ENCODE measurements at regions not wholly inside any gene's neighbourhood (a gene's known extent, or its start where the extent isn't known, plus 50 kb on each side); places are given as distances from the start of the nearest gene placed in this dataset.

GRCh38 chr9:75282047-75282446 lies 193.7 kb downstream of the OSTF1 start:
- Histone ChIP-seq H3K4me3 (ENCODE audit: low read length) (no peak overlapping the region), H3K36me3 (ENCODE audit: control insufficient read depth, insufficient read depth, low read length) (no peaks in the 10 kb centered on the region), H3K4me1 (ENCODE audit: control insufficient read depth, insufficient read depth, low read length) (no peaks in the 10 kb centered on the region), H3K27ac (ENCODE audit: low read length) (no peak overlapping the region), H3K27me3 (ENCODE audit: control insufficient read depth, insufficient read depth, low read length) (no peaks in the 10 kb centered on the region), H3K9me3 (ENCODE audit: control insufficient read depth, insufficient read depth, low read length) (no peaks in the 10 kb centered on the region)
- TF ChIP-seq, protein P1, sequence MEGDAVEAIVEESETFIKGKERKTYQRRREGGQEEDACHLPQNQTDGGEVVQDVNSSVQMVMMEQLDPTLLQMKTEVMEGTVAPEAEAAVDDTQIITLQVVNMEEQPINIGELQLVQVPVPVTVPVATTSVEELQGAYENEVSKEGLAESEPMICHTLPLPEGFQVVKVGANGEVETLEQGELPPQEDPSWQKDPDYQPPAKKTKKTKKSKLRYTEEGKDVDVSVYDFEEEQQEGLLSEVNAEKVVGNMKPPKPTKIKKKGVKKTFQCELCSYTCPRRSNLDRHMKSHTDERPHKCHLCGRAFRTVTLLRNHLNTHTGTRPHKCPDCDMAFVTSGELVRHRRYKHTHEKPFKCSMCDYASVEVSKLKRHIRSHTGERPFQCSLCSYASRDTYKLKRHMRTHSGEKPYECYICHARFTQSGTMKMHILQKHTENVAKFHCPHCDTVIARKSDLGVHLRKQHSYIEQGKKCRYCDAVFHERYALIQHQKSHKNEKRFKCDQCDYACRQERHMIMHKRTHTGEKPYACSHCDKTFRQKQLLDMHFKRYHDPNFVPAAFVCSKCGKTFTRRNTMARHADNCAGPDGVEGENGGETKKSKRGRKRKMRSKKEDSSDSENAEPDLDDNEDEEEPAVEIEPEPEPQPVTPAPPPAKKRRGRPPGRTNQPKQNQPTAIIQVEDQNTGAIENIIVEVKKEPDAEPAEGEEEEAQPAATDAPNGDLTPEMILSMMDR (IDR thresholded peaks at IDR 0.05), result no peak
- no peak overlapping the region for H3K4me3 Mint-ChIP-seq
- no peaks in the 10 kb centered on the region for H3K27me3 Mint-ChIP-seq (ENCODE audit: low read depth in 2 of 2)
- H3K9me3 Mint-ChIP-seq, result peaks cover 0 to 11% of the 10 kb centered on the region in 2 donors
- WGBS (ENCODE audit: insufficient coverage), result no CpG with 5 or more reads among the region's 1 CpG
- DNase-seq, result no peak
- peaks cover 8% of the 10 kb centered on the region for H3K36me3 Mint-ChIP-seq
- intact Hi-C loops (cut with micrococcal nuclease), result no loop called here
- peaks cover 0 to 10% of the 10 kb centered on the region in 2 donors for H3K4me1 Mint-ChIP-seq
- no peak for ATAC-seq
- H3K27ac Mint-ChIP-seq, result no peak overlapping the region

DNA sequence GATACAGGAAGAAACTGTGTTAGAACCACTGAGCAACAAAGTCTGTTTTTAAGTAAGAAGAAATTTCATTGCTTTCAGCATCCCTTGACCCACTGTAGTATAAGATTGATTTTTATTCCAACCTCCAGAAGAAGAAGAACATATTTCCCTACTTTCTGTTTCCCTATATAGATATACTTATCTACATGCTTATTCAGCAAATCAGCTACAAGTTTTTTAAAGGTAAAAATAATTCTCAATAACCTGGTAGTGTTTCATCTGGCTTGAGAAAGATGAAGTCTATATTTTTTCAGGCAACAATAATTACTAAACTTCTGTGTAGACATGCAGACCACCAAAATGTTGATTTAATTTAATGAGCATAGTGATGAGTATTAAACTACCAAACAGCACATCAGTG lies 201.0 kb downstream of the OSTF1 start:
- ATAC-seq, result no peak
- no peak overlapping the region for H3K27ac Mint-ChIP-seq
- Histone ChIP-seq H3K4me3 (ENCODE audit: low read length) (no peak overlapping the region), H3K36me3 (ENCODE audit: control insufficient read depth, insufficient read depth, low read length) (no peaks in the 10 kb centered on the region), H3K9me3 (ENCODE audit: control insufficient read depth, insufficient read depth, low read length) (no peaks in the 10 kb centered on the region), H3K27me3 (ENCODE audit: control insufficient read depth, insufficient read depth, low read length) (no peaks in the 10 kb centered on the region), H3K4me1 (ENCODE audit: control insufficient read depth, insufficient read depth, low read length) (no peaks in the 10 kb centered on the region), H3K27ac (ENCODE audit: low read length) (no peak overlapping the region)
- DNase-seq, result no peak
- TF ChIP-seq, protein P1 (IDR thresholded peaks at IDR 0.05), result no peak
- no peaks in the 10 kb centered on the region for H3K27me3 Mint-ChIP-seq (ENCODE audit: low read depth in 2 of 2)
- no peak overlapping the region for H3K4me3 Mint-ChIP-seq
- intact Hi-C loops (cut with micrococcal nuclease), result no loop called here
- H3K4me1 Mint-ChIP-seq, result no peaks in the 10 kb centered on the region
- peaks cover 26% of the 10 kb centered on the region for H3K36me3 Mint-ChIP-seq
- H3K9me3 Mint-ChIP-seq, result peaks cover 0 to 5% of the 10 kb centered on the region in 2 donors

DNA sequence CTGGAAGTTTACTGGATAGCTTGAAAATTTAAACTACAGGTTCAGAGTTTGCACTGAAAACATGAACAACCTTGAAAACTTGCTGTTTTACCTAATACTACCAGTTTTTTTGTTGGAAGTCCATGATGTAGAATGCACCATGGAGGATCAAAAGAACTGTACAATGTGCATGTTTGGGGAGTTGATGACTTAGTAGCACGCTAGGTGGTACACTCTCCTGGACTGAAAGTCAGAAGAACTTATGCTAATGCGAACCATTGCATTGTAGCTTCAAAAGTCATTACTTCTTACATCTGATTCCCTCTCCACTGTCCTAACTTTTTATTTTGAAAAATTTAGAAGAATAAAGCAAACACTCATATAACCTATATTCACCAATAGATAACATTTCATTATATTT lies 211.0 kb downstream of the OSTF1 start:
- Histone ChIP-seq H3K4me3 (ENCODE audit: low read length) (no peak overlapping the region), H3K27me3 (ENCODE audit: control insufficient read depth, insufficient read depth, low read length) (no peaks in the 10 kb centered on the region), H3K27ac (ENCODE audit: low read length) (no peak overlapping the region), H3K4me1 (ENCODE audit: control insufficient read depth, insufficient read depth, low read length) (no peaks in the 10 kb centered on the region), H3K36me3 (ENCODE audit: control insufficient read depth, insufficient read depth, low read length) (no peaks in the 10 kb centered on the region), H3K9me3 (ENCODE audit: control insufficient read depth, insufficient read depth, low read length) (no peaks in the 10 kb centered on the region)
- DNase-seq, result no peak
- ATAC-seq, result no peak
- 91% methylated on average over 2 of the region's 2 CpGs for WGBS (ENCODE audit: insufficient coverage)
- intact Hi-C loops (cut with micrococcal nuclease), result no loop called here
- H3K27me3 Mint-ChIP-seq (ENCODE audit: low read depth in 2 of 2), result no peaks in the 10 kb centered on the region
- no peak overlapping the region for H3K4me3 Mint-ChIP-seq
- no peak overlapping the region for H3K27ac Mint-ChIP-seq
- H3K36me3 Mint-ChIP-seq, result peaks cover 3% of the 10 kb centered on the region
- H3K4me1 Mint-ChIP-seq, result no peaks in the 10 kb centered on the region
- H3K9me3 Mint-ChIP-seq, result no peaks in the 10 kb centered on the region
- TF ChIP-seq, protein P1 (IDR thresholded peaks at IDR 0.05), result no peak

DNA sequence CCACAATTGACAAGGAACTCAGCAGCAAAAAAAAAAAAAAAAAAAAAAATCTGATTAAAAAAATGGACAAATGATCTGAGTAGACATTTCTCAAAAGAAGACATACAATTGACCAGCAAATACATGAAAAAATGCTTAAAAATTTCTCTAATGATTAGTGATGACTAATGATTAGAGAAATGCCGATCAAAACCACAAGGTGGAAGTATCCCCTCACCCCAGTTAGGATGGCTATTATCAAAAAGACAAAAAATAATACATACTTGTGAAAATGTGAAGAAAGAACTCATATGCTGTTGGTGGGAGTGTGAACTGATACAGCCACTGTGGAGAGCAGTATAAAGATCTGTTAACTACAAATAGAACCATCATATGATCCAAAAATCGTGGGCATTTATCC lies 245.3 kb downstream of the OSTF1 start:
- no peaks in the 10 kb centered on the region for H3K27me3 Mint-ChIP-seq (ENCODE audit: low read depth in 2 of 2)
- no peaks in the 10 kb centered on the region for H3K4me1 Mint-ChIP-seq
- WGBS (ENCODE audit: insufficient coverage), result 88% methylated on average over 1 of the region's 2 CpGs

More for the DNA sequence above, 245.3 kb downstream of the OSTF1 start:
- no peaks in the 10 kb centered on the region for H3K27me3 ChIP-seq (ENCODE audit: control insufficient read depth, insufficient read depth, low read length)
- Mint-ChIP-seq H3K4me3 (no peak overlapping the region), H3K27ac (no peak overlapping the region), H3K36me3 (peaks cover 24% of the 10 kb centered on the region), H3K9me3 (peaks cover 8 to 18% of the 10 kb centered on the region in 2 donors)
- no peaks in the 10 kb centered on the region for H3K9me3 ChIP-seq (ENCODE audit: control insufficient read depth, insufficient read depth, low read length)
- no peaks in the 10 kb centered on the region for H3K4me1 ChIP-seq (ENCODE audit: control insufficient read depth, insufficient read depth, low read length)
- TF ChIP-seq, protein P1 (IDR thresholded peaks at IDR 0.05), result no peak
- intact Hi-C loops (cut with micrococcal nuclease), result no loop called here
- H3K4me3 ChIP-seq (ENCODE audit: low read length), result no peak overlapping the region
- no peak for DNase-seq
- ATAC-seq, result no peak
- H3K36me3 ChIP-seq (ENCODE audit: control insufficient read depth, insufficient read depth, low read length), result no peaks in the 10 kb centered on the region
- no peak overlapping the region for H3K27ac ChIP-seq (ENCODE audit: low read length)

Data from natural killer cell (primary cell).